ENCODE measurements at regions not wholly inside any gene's neighbourhood (a gene's known extent, or its start where the extent isn't known, plus 50 kb on each side); places are given as distances from the start of the nearest gene placed in this dataset.

DNA sequence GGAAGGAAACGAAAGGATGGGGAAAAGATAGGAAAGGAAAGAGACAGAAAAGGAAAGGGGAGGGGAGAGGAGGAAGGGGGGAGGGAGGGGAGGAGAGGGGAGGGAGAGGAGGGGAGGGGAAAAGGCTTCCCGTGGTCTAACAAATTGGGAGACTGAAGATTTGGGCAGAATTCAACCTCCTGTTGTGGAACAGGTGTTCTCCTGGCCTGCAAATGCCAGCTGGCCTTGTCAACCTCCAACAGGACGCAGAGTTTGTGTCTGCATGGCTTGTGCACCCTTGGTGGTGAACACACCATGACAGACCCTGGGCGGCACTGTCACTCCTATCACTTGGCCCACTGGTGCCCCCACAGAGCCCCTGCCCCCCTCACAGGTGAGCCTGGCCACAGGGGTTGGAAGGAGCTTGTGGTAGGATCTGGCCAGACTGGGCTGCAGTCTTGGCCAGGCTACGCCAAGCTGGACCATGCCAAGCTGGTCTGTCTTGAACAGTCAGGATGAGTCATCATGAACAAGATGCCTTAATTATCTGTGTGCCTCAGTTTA, 321.6 kb downstream of the BCL11B start (continued):
- TF ChIP-seq ZNF174 (tag by site-specific recombination; IDR thresholded peaks at IDR 0.05) (no peak), ZNF660 (tag by site-specific recombination; IDR thresholded peaks at IDR 0.05) (no peak)

- Histone ChIP-seq H3K4me3 (ENCODE audit: low read depth, low read length) (no peak overlapping the region), H3K9me3 (ENCODE audit: control insufficient read depth, insufficient read depth, low read depth, low read length) (no peaks in the 10 kb centered on the region), H3K36me3 (ENCODE audit: control insufficient read depth in 2 of 2, insufficient read depth in 1 of 2, low read length in 2 of 2) (no peaks in the 10 kb centered on the region), H3K4me1 (ENCODE audit: control insufficient read depth, insufficient read depth, low read length) (no peaks in the 10 kb centered on the region), H3K27ac (ENCODE audit: extremely low read depth, low read depth, low read length) (no peak overlapping the region)
- ChIA-PET CTCF (no interaction called here), POLR2A (no interaction called here)
- no peak for TF ChIP-seq ZNF311 (tag by site-specific recombination; IDR thresholded peaks at IDR 0.05; ENCODE audit: borderline replicate concordance)
- TF ChIP-seq SP7 (tag by site-specific recombination; IDR thresholded peaks at IDR 0.05): no peak
- TF ChIP-seq ZNF394 (tag by site-specific recombination; IDR thresholded peaks at IDR 0.05; ENCODE audit: borderline replicate concordance): no peak
- TF ChIP-seq ZNF398 (tag by site-specific recombination; IDR thresholded peaks at IDR 0.05): no peak
- TF ChIP-seq TCF7L2 (IDR thresholded peaks at IDR 0.05; ENCODE audit: borderline replicate concordance, low read depth, low read length): no peak
- TF ChIP-seq ZNF37A (tag by site-specific recombination; IDR thresholded peaks at IDR 0.05): no peak
- no peak for TF ChIP-seq ZBTB44 (tag by site-specific recombination; IDR thresholded peaks at IDR 0.05)
- TF ChIP-seq ZNF747 (tag by site-specific recombination; IDR thresholded peaks at IDR 0.05): no peak
- TF ChIP-seq ZNF561 (tag by site-specific recombination; IDR thresholded peaks at IDR 0.05; ENCODE audit: borderline replicate concordance): no peak
Measured at GRCh38 chr14:98951031-98951430, 321.0 kb downstream of the BCL11B start.

DNA sequence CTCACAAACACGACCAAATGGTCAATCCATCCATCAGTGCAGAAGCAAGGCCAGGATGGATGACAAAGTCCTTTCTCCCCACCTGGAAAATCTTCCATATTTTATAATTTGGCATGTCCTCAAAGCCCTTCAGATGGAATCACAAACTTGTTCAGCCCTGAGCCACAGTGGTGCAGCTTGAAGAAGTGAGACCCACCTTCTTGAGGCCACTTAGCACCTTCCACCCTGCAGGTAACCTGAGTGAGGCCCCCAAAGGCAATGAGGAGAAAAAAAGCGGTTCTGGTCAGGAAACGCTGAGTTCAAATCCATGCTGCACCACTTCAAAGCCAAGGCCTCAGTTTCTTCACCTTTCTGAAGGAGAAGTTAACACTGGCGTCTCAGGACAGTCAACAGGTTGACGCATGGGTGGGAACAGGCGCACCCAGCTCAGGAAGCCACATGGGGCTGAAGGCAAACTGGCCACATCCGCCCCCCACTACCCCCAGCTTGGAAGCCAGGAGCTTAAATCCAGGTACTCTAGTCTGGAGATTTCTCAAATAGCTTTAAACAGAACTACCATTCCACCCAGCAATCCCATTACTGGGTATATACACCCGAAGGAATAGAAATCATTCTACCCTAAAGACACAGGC, 320.4 kb downstream of the BCL11B start:
- Histone ChIP-seq H3K4me1 (ENCODE audit: control insufficient read depth, insufficient read depth, low read length) (no peaks in the 10 kb centered on the region), H3K36me3 (ENCODE audit: control insufficient read depth in 2 of 2, insufficient read depth in 1 of 2, low read length in 2 of 2) (no peaks in the 10 kb centered on the region), H3K9me3 (ENCODE audit: control insufficient read depth, insufficient read depth, low read depth, low read length) (no peaks in the 10 kb centered on the region), H3K27ac (ENCODE audit: extremely low read depth, low read depth, low read length) (no peak overlapping the region), H3K4me3 (ENCODE audit: low read depth, low read length) (no peak overlapping the region)
- ChIA-PET CTCF (no interaction called here), POLR2A (interaction anchor here (0.6 kb wide), 2 partner anchors 77 to 1404 kb away, joined by 4 read pairs; no protein-coding TSS in a partner anchor)
- TF ChIP-seq REST (tag by site-specific recombination; IDR thresholded peaks at IDR 0.05) (no peak), SCRT2 (tag by site-specific recombination; IDR thresholded peaks at IDR 0.05) (peak; percentile 53), ZNF157 (tag by site-specific recombination; IDR thresholded peaks at IDR 0.05) (no peak)
